SJCRH30 (cell line): ENCODE measurements at regions not wholly inside any gene's neighbourhood (a gene's known extent, or its start where the extent isn't known, plus 50 kb on each side); places are given as distances from the start of the nearest gene placed in this dataset.
"Not testable (repeated sequence)": the region's sequence is repeated elsewhere in the genome, so short reads cannot be mapped to it uniquely, and the experiment has no call there.

ENCODE experiments used
- DNase-seq, 2 experiments: peaks; one replicate each; pipeline ENCODE4 v3.0.0-alpha.2; 2015 to 2020
- H3K27ac ChIP-seq: fragments of 250-450 bp; sonication (Bioruptor Pico); 2 replicates; pipeline ENCODE4 v1.5.1; 2020; ENCODE audit warnings: mild to moderate bottlenecking, moderate library complexity
- H3K27me3 ChIP-seq: fragments of 250-450 bp; sonication (Bioruptor Pico); 2 replicates; pipeline ENCODE4 v1.5.1; 2020; ENCODE audit warnings: mild to moderate bottlenecking, moderate library complexity
- H3K36me3 ChIP-seq: fragments of 250-450 bp; sonication (Bioruptor Pico); 2 replicates; pipeline ENCODE4 v1.5.1; 2020; ENCODE audit warnings: mild to moderate bottlenecking, moderate library complexity
- H3K4me1 ChIP-seq: fragments of 250-450 bp; sonication (Bioruptor Pico); 2 replicates; pipeline ENCODE4 v1.5.1; 2020; ENCODE audit warnings: mild to moderate bottlenecking, moderate library complexity
- H3K4me3 ChIP-seq: fragments of 250-450 bp; sonication (Bioruptor Pico); 2 replicates; pipeline ENCODE4 v1.5.1; 2020; ENCODE audit warnings: mild to moderate bottlenecking, moderate library complexity
- H3K9me3 ChIP-seq: fragments of 250-450 bp; sonication (Bioruptor Pico); replicated peaks from 2 replicates; pipeline ENCODE4 v1.5.1; 2020; ENCODE audit warnings: mild to moderate bottlenecking, moderate library complexity

- DNase-seq = no peak
- Histone ChIP-seq H3K27me3 (no peaks in the 10 kb centered on the region), H3K4me1 (no peaks in the 10 kb centered on the region), H3K27ac (no peak overlapping the region), H3K36me3 (no peaks in the 10 kb centered on the region), H3K9me3 (no peaks in the 10 kb centered on the region), H3K4me3 (no peak overlapping the region)
These were observed 270.4 kb upstream of the RSPO3 start for GRCh38 chr6:126848119-126848518.

GRCh38 chr6:126867641-126868040, 250.8 kb upstream of the RSPO3 start:
- Histone ChIP-seq H3K9me3 (no peaks in the 10 kb centered on the region), H3K36me3 (no peaks in the 10 kb centered on the region), H3K4me3 (no peak overlapping the region), H3K4me1 (no peaks in the 10 kb centered on the region), H3K27me3 (no peaks in the 10 kb centered on the region), H3K27ac (no peak overlapping the region)
- DNase-seq = no peak

GRCh38 chr6:126873351-126873750, 245.1 kb upstream of the RSPO3 start:
- no peak for DNase-seq
- no peaks in the 10 kb centered on the region for H3K36me3 ChIP-seq
- no peak overlapping the region for H3K27ac ChIP-seq
- H3K4me3 ChIP-seq = no peak overlapping the region
- H3K9me3 ChIP-seq = no peaks in the 10 kb centered on the region
- no peaks in the 10 kb centered on the region for H3K4me1 ChIP-seq
- H3K27me3 ChIP-seq = no peaks in the 10 kb centered on the region

- Histone ChIP-seq H3K4me3 (no peak overlapping the region), H3K36me3 (no peaks in the 10 kb centered on the region), H3K27me3 (no peaks in the 10 kb centered on the region), H3K9me3 (no peaks in the 10 kb centered on the region), H3K4me1 (no peaks in the 10 kb centered on the region), H3K27ac (no peak overlapping the region)
- DNase-seq = no peak
These were observed 244.7 kb upstream of the RSPO3 start for GRCh38 chr6:126873791-126874190.

GRCh38 chr6:126876446-126876845, 242.0 kb upstream of the RSPO3 start:
- H3K27me3 ChIP-seq = no peaks in the 10 kb centered on the region
- H3K36me3 ChIP-seq = no peaks in the 10 kb centered on the region
- H3K4me3 ChIP-seq = no peak overlapping the region
- H3K27ac ChIP-seq = no peak overlapping the region
- DNase-seq = no peak
- H3K9me3 ChIP-seq = no peaks in the 10 kb centered on the region
- no peaks in the 10 kb centered on the region for H3K4me1 ChIP-seq

GRCh38 chr6:126880964-126881363, 237.5 kb upstream of the RSPO3 start:
- Histone ChIP-seq H3K36me3 (no peaks in the 10 kb centered on the region), H3K27ac (no peak overlapping the region), H3K4me3 (no peak overlapping the region), H3K9me3 (no peaks in the 10 kb centered on the region), H3K4me1 (no peaks in the 10 kb centered on the region), H3K27me3 (no peaks in the 10 kb centered on the region)
- no peak for DNase-seq

- no peak overlapping the region for H3K4me3 ChIP-seq
- no peak for DNase-seq
- H3K9me3 ChIP-seq = no peaks in the 10 kb centered on the region
- no peaks in the 10 kb centered on the region for H3K27me3 ChIP-seq
- no peak overlapping the region for H3K27ac ChIP-seq
- H3K36me3 ChIP-seq = no peaks in the 10 kb centered on the region
- H3K4me1 ChIP-seq = no peaks in the 10 kb centered on the region
These were observed 232.4 kb upstream of the RSPO3 start for GRCh38 chr6:126886106-126886505.

GRCh38 chr6:126888727-126889725, 229.4 kb upstream of the RSPO3 start:
- no peak for DNase-seq
- Histone ChIP-seq H3K9me3 (no peaks in the 10 kb centered on the region), H3K36me3 (no peaks in the 10 kb centered on the region), H3K27me3 (no peaks in the 10 kb centered on the region), H3K27ac (no peak overlapping the region), H3K4me3 (no peak overlapping the region), H3K4me1 (no peaks in the 10 kb centered on the region)

GRCh38 chr6:126890055-126890454, 228.4 kb upstream of the RSPO3 start:
- Histone ChIP-seq H3K4me1 (no peaks in the 10 kb centered on the region), H3K9me3 (no peaks in the 10 kb centered on the region), H3K4me3 (no peak overlapping the region), H3K36me3 (no peaks in the 10 kb centered on the region), H3K27ac (no peak overlapping the region), H3K27me3 (no peaks in the 10 kb centered on the region)
- no peak for DNase-seq

GRCh38 chr6:126891158-126891557, 227.3 kb upstream of the RSPO3 start:
- no peaks in the 10 kb centered on the region for H3K36me3 ChIP-seq
- H3K4me1 ChIP-seq = no peaks in the 10 kb centered on the region
- no peak overlapping the region for H3K4me3 ChIP-seq
- H3K27ac ChIP-seq = no peak overlapping the region
- H3K9me3 ChIP-seq = no peaks in the 10 kb centered on the region
- no peak for DNase-seq
- H3K27me3 ChIP-seq = no peaks in the 10 kb centered on the region

- not testable (repeated sequence) for H3K9me3 ChIP-seq, H3K27ac ChIP-seq, H3K36me3 ChIP-seq, H3K4me3 ChIP-seq, H3K4me1 ChIP-seq, DNase-seq, H3K27me3 ChIP-seq
These were observed 225.6 kb upstream of the RSPO3 start for GRCh38 chr6:126892869-126893268.

- H3K4me3 ChIP-seq = no peak overlapping the region
- H3K36me3 ChIP-seq = no peaks in the 10 kb centered on the region
- DNase-seq = no peak
- H3K27me3 ChIP-seq = no peaks in the 10 kb centered on the region
- no peak overlapping the region for H3K27ac ChIP-seq
- no peaks in the 10 kb centered on the region for H3K4me1 ChIP-seq
- H3K9me3 ChIP-seq = no peaks in the 10 kb centered on the region
These were observed 220.7 kb upstream of the RSPO3 start for GRCh38 chr6:126897758-126898157.

- H3K36me3 ChIP-seq = no peaks in the 10 kb centered on the region
- no peaks in the 10 kb centered on the region for H3K27me3 ChIP-seq
- no peak for DNase-seq
- no peaks in the 10 kb centered on the region for H3K4me1 ChIP-seq
- H3K4me3 ChIP-seq = no peak overlapping the region
- no peak overlapping the region for H3K27ac ChIP-seq
- no peaks in the 10 kb centered on the region for H3K9me3 ChIP-seq
These were observed 214.3 kb upstream of the RSPO3 start for GRCh38 chr6:126904176-126904575.

- Histone ChIP-seq H3K9me3 (no peaks in the 10 kb centered on the region), H3K4me1 (no peaks in the 10 kb centered on the region), H3K27me3 (no peaks in the 10 kb centered on the region), H3K4me3 (no peak overlapping the region), H3K27ac (no peak overlapping the region), H3K36me3 (no peaks in the 10 kb centered on the region)
- DNase-seq = peak in 1 of 2 experiments; percentile 10
These were observed 212.6 kb upstream of the RSPO3 start for GRCh38 chr6:126905917-126906316.

- Histone ChIP-seq H3K4me3 (no peak overlapping the region), H3K36me3 (no peaks in the 10 kb centered on the region), H3K9me3 (no peaks in the 10 kb centered on the region), H3K27ac (no peak overlapping the region), H3K27me3 (no peaks in the 10 kb centered on the region), H3K4me1 (no peaks in the 10 kb centered on the region)
- DNase-seq = no peak
These were observed 211.2 kb upstream of the RSPO3 start for GRCh38 chr6:126907312-126907711.

- no peak for DNase-seq
- Histone ChIP-seq H3K4me3 (no peak overlapping the region), H3K27me3 (no peaks in the 10 kb centered on the region), H3K36me3 (no peaks in the 10 kb centered on the region), H3K4me1 (no peaks in the 10 kb centered on the region), H3K27ac (no peak overlapping the region), H3K9me3 (no peaks in the 10 kb centered on the region)
These were observed 210.5 kb upstream of the RSPO3 start for GRCh38 chr6:126907996-126908395.
